Activated CD4-positive, CD25-positive, alpha-beta regulatory T cell treated with anti-CD3 and anti-CD28 coated beads, Interleukin-2, amount 50 U/mL, for 72 hours (primary cell): ENCODE measurements at regions not wholly inside any gene's neighbourhood (a gene's known extent, or its start where the extent isn't known, plus 50 kb on each side); places are given as distances from the start of the nearest gene placed in this dataset.

ENCODE experiments used
- DNase-seq: peaks from one replicate; pipeline ENCODE4 v3.0.0; 2021

DNA sequence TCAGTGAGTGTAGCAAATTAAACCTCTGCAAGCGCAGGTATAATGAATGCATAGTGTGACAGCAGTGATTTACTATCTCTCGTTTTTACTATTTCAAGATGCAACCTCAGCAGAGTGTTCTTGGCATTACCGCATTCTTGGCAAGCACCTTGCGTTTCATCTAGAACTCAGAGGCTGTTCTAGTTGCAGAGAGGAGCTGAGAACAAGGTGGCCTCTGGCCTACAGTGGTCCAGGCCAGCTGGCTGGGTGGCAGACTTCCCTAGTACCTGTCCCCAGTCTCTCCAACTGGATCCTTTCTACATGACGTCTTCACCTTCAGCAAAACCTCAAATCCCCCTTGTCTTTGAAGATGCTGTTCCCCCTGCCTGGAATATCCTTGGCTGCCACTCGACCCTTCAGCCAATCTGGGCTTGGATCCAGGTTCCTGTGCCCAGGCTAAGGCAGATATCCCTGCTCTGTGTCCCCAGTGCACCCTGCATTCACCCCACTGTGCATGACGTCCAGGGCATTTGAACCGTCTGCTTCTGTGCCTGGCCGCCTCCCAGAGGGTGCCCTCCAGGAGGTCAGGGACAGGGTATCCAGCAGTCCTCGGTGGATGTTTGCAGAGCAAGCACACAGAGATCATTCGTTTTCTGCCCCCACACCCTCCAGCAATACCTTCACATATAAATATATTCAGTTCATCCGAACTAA is 120.4 kb upstream of the CPEB4 start:
- DNase-seq, result no peak

DNA sequence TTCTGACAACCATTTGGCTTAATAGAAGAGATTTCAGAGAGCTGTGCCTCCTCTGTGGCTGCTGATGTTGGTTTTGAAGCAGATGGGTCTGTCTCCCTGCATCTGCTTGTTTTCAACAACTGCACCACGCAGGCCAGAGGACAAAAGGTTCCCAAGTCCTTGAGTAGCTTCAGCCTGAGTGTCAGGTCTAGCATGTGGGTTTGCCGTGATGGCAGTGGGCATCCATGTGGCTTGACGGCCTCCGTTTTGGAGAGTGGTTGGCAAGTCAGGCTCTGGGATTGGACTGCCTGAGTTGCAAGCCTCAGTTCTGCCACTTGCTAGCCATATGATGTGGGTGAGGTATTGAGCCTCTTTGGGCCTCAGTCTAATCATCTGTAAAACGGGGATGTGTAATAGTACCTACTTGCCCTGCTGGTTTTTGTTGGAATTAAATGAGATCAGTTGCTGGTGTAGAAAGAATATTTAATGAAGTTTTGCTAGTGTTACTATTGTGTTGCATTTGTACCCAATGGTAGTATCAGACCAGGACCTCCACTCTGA is 119.8 kb upstream of the CPEB4 start:
- no peak for DNase-seq

DNA sequence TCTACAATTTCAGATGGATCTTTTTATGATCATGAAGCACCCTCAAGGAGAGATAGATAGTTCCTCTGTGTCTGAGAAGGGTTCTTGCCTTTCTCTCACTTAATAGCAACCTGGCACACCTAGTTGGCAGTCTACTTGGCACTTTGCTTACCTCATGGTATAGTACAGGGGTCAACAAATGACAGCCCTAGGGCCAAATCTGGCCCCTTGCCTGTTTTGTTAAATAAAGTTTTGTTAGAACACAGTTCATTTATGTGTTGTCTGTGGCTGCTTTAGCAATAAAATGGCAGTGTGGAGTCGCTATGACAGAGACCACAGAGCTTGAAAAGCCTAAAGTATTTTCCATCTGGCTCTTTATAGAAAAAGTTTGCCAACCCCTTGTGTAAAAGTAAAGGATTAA is 119.3 kb upstream of the CPEB4 start:
- no peak for DNase-seq

DNA sequence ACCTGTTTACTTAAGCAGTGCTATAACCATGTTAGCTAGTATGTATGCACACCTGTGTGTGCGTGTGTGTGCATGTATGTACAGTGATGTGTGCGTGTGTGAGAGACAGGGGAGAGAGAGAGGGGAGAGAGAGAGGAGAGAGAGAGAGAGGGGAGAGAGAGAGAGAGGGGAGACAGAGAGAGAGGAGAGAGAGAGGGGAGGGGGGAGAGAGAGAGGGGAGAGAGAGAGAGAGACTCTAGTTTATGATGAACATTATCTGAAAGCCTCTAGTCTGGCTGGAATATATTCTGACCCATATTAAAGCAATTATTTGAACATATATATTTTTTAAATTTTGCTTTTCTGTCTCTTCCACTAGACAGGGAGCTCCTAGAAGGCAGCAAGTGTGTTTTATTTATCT is 117.5 kb upstream of the CPEB4 start:
- DNase-seq, result no peak

DNA sequence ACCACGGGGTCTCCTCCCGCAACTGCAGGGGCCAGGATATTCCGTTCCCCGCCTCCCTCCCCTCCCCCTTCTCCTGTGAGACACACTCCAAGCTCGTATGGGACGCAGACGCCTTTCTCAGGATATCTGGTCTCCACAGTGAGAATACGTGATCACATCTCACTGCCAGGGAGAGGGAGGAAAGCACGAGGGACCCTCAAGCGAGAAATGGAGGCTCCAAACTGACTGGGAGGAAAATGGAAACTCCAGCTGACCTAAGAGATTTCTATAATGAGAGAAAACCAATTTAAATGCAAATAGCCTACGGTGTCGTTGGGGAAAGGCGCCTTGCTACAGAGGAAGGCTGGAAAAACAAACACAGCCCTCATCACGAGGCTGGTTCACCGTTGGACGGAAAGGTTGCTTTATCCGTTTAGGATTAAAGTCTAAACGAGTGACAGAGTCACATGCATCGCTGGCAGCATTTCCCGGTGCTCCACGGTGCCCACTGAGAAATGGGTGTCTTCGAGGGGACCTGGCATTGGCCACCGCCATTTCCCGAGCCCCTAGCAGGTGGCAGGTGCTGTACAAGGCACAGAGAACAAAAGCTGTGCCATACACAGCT is 116.9 kb upstream of the CPEB4 start:
- no peak for DNase-seq

DNA sequence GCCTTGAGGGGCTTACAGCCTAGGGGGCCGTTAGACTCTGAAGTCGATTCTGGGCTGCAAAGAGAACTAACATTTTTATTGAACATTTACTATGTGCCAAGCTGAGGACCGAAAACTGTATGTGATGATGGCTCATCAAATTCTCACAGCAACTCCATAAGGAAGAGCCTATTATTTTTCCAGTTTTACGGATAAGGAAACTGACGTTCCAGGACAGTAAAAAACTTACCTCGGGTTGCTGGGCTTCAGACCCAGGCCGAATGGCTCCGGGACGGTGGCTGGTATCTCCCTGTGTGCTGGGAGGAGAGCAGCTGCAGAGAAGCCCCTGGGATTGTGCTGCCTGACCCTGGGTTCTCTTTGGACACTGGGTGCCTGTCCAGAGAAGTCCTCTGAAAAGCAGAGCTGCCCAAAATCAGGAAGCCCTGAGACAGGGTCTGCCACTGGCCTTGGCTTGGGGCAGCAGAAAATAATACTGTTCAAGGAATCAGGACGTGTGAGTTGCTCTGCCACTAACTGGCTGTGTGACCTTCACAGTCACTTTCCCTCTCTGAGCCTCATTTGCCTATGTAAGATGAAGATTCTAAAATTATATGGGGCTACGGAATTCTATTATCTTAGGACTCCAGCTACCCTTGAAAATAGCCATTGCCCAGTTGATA is 116.3 kb upstream of the CPEB4 start:
- no peak for DNase-seq

DNA sequence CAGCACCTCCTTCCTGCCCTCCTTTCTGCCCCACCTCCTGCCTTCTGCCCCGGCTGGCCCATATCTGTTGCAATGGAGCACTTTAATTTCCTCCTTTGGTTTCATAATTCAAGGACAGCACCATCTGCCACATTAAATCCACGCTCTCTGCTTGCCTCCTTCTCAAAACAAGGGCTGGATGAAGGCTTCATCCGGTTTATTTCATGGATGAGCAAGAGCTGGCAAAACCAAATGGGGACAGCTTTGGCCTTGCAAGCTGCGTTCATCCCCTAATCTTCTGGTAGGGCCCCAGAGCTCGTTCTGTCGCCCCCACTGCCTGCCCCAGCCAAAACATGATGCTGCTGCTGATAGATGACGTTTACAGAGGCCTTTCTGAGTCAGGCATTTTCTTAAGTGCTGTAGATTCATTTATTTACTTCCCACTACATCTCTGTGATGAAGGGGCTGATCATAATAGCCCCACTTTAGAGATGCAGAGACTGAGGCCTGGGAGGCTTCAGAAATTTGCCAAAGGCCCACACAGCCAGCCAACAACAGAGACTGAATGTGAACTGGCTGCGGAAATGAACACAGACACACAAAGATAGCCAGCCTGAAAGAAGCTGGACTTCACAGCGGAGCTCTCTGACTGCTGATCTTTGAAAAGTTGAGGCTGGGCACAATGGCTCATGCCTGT is 115.6 kb upstream of the CPEB4 start:
- DNase-seq, result no peak

DNA sequence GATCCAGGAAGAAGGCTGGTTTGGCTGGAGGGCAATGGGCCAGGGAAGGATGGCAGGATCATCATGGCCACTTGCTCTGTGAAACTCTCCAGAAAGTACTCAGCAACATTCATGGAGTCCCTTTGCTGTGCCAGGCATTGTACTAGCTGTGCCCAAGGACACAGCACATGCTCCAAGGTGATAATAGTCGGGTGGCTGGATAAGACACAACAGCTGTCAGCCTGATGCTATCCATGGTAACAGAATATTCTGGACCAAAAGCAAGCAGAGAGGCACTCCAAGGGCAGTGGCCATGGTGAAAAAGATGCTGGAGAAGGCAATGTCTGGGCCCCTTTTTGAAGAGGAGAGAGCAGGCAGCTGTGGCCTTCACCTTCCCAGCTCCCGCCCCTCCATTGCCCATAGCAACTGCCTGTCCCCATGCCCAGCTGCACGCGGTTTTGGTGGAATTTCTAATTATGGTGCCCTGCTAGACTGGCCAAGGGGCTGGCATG is 113.8 kb upstream of the CPEB4 start:
- DNase-seq, result no peak

DNA sequence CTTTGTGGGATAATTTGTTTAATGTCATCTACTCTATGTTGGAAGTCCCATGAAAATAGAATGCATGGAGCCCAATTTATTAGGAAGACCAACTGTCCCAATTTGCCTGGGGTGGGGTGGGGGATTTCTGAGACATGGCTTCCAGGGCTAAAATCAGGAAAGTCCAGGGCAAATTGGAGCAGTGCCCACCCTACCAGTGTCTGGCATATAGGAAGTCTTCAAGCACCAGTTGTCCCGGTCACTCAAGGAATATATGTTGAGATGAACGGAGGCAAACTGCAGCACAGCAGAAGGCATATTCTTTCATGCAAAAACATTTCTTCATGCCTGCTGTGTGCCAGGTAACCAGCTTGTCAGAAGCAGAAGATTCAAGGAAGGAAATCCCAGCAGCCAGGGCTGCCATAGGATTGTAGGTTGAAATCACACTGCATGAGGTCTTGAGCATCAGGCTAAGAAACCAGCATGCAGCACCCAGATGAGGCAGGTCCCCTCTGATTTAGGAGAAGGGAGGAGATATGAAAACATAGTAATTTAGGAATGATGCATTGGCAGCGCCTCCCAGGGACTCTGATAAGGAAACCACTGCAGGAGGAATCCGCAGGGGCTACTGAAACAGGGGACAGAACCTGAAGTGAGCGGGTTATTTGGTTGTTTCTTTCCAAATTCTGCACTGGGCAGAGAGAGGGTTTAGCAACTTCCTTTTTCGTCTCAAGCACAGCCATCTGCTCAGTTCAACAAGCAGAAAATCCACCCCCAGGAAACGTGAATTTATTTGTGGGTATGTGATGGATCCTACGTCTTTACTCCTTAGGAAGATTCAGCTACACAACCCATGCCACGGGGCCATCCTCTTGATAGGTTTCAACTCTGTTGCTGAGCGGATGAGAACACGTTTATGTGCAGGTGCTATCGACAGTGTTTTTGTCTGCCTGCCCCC is 112.6 kb upstream of the CPEB4 start:
- no peak for DNase-seq

DNA sequence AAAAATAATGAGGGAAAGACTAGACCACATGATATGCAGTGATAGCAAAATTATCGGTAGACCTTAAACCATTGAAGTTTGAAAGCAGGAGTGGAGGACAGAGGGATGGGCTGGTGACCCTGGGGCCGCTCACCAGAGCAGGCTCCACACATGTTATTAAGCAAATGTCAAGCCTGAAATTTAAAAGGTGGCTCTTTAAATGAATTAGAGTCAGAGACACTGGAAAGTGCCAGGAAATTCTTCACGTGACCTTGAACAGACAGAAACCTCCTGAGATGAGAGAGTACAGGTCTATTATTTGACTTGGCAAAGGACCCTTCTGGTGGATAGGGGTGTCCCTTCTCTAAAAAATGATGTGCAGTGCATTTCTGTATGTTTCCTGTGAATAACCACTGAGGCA is 111.0 kb upstream of the CPEB4 start:
- DNase-seq, result no peak

DNA sequence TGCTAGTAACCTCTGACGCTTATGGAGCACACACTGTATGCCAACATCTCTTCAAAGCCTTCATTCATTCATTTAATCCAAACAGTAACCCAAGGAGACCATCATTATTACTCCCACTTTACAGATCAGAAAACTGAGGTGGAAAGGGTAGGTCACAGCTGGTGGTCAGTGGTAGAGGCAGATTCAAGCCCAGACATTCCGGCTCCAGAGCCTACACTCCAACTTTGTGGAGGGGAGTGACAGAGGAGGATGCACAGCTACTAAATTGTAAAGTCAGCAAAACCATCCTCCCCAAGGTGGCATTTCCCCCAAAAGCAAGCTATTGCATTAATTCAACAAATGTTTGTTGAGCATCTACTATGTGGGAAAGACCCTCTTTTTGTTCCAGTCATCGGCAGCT is 110.5 kb upstream of the CPEB4 start:
- DNase-seq, result no peak

DNA sequence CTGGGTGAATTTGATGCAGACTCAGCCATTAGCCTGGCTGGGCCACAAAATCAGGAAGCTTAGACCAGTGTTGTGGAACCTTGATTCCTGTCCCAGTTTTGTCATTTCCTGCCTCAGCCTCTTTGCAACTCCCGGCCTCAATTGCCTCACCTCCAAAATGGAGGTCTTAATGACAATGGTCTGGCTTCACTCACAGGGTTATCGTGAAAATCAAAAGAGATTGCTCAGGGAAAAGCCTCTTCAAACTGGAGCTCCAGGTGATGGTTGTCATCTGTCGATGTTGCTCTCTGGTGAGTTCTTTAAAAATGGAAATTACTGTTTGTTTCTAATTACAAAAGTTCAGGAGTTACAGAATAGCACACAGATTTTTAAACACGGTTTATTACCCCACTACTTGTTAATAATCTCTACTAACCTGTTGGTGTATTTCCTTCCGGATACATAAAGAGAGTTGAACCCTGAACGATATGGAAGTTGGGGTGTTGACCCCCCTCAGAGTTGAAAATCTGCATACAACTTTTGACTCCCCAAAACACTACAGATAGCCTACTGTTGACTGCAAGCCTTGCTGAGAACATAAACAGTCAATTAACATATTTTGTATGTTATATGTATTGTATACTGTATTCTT is 109.9 kb upstream of the CPEB4 start:
- DNase-seq, result no peak

DNA sequence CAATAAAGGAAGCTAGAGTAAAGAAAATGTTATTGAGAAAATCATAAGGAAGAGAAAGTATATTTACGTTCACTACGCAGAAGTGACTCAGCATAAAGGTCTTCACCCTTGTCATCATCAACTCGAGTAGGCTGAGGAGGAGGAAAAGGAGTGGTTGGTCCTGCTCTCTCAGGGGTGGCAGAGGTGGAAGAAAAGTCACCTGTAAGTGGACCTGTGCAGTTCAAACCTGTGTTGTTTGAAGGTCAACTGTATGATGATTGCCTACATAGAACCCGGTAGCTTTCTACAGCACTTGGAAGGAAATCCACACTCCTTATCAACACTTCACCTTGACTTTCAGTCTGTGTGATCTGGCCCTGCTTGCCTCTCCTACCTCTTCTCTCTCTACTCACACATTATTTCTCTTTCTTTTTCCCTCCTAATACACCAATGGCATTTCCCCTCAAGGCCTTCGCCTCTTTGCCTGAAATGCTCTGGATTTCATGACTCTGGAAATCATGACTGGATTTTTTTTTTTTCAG is 109.3 kb upstream of the CPEB4 start:
- no peak for DNase-seq

DNA sequence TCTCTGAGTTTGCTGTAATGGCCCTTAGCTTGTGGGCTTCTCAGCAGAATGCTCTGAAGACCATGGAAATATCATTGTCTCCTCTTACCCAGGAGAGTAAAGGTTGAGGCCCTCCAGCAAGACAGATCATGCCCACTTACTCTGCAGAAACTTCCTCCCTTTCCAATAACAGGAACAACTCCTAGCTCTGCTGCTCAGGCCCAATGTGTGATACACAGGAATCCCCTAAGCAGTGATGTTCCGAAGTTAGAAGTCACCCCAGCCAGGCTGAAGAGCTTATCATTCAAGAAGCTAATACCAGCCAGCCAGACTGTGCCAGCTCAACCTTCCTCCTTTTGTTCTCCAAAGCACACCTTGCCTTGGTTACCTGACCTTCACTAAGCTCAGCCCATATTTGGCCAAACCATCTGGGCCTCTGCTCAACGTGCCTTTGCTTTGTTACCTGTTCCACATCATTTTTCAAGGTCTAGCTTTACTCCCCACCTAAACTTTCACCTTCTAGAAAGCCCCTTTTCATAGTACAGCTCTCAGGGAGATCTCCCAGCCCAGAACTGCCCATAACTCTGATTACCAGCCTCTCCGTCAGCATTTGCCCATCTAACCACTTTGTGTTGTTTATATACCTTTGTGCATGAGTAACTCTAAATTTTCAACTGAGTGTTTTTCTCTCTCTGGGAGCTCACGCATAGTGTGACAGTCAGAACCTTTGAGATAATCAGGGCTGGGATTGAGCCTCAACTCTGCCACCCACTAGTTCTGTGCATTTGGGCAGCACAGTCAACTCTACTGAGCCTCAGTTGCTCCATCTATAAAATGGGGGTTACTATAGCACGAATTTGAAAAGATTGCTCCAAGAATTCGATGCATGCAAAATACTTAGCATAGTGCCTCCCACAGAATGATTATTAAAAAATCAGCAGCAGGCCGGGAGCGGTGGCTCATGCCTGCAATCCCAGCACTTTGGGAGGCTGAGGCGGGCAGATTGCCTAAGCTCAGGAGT is 107.6 kb upstream of the CPEB4 start:
- no peak for DNase-seq

DNA sequence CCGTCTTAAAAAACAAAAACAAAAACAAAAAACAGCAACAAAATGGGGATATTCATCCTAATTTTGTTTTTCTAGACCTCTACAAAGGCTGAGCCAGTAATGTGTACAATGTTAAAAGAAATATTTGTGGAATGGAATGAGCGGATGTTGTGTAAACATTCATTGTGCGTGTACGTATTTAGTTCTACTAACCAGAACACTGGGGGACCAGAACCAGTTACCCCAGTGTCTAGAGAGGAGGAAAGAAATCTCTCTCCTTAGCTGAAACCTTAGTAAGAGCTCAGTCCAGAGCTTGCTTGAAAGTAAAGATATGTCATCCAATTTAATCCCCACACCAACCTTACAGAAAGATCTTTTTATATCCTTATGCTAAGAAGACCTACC is 106.7 kb upstream of the CPEB4 start:
- no peak for DNase-seq

DNA sequence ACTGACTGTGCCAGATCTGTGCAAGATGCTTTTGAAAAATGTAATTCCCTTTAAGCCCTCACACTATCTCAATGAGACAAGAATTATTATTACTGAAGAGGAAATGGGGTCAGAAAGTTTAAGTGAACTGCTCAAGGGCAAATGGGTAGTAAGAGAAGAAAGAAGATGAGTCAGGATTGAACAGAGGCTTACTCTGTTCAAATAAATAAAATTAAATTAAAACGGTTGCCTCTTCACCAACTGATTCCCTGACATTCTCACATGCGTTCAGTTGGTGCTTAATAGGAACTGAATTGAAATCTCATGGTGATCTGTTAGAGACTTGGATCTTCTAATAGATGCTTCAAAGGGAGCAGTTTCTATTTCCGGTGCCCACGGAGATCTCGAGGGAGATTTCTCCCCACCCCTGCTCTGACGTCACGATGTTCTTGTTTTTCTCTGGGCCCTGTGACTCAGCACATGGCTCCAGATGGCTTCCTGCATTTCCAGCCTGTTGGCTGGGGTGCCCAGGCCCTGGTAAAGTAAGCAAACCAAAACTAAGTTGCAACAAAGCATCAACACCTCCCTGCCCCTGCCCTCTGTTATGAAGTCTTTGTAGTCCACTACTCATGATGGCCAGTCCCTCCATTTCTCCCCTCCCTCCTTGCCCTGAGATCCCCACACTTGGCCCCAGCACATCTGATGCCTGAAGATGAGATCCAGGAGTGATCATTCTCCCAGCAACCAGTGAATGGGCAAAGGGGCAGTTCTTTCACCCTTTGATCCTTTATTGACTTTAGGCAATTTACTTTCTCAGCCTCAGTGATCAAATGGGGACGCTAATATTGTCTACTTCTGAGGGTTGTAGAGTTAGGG is 106.1 kb upstream of the CPEB4 start:
- DNase-seq, result peak; percentile 64

DNA sequence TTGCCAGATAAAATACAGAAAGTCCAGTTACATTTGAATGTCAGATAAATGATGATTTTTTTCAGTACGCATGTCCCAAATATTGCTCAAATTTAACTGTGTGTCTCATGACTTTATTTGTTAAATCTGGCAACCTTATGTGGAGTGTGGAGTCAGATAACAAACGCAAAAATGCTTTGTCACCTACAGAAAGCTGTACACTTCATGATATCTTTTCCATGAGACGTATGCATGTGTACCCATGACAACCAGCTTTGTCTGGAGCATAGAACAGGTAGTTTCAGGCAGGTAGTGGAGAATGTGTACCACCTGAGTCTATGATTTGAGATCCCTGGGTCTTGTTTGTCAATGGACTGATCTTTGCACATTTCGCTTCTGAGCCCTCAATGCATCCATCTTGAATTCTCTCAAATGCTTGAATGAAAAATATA is 105.5 kb upstream of the CPEB4 start:
- DNase-seq, result no peak

DNA sequence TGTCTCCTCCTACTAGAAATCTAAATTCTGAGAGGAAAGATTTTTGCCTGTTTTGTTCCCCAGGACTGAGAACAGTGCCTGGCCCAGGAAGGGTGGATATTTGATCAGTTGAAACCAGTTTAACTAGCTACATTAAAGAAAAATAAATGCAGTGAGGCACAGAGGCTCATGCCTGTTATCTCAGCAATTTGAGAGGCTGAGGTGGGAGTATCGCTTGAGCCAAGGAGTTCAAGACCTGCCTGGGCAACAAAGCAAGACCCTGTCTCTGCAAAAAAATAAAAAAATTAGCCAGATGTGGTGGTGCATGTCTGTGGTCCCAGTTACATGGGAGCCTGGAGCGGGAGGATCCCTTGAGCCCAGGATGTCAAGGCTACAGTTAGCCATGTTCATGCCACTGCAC is 104.8 kb upstream of the CPEB4 start:
- DNase-seq, result no peak

DNA sequence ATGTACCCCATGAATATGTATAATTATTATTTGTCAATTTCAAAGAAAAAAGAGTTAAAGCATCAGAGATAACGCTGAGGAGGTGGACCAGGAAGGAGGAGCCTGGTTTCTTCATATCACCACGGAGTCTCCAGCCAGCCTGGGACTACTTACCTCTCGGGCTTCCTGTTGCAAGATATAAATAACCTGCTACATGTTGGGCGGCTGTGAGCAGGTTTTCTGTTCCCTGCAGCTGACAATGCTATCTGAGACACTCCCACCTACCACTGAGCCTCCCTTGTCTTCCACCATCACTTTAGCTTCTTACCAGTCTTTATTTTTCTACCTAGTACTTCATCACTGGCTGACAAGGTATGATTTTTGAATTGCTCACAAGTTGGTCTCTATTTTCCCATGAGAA is 102.7 kb upstream of the CPEB4 start:
- DNase-seq, result no peak
